Suprapubic skin (tissue), 4 donors: ENCODE measurements at regions not wholly inside any gene's neighbourhood (a gene's known extent, or its start where the extent isn't known, plus 50 kb on each side); places are given as distances from the start of the nearest gene placed in this dataset.

Source experiments
- DNase-seq, 2 donors: peaks; one replicate each; pipeline ENCODE4 v3.0.0-alpha.2; 2019; ENCODE audit warnings: low spot score in 2 of 2
- H3K27ac ChIP-seq: fragments of 200-600 bp; sonication (generic); one replicate; pipeline ENCODE4 v1.5.1; 2019
- H3K27me3 ChIP-seq: fragments of 200-600 bp; sonication (generic); one replicate; pipeline ENCODE4 v1.5.1; 2019
- H3K36me3 ChIP-seq: fragments of 200-600 bp; sonication (generic); one replicate; pipeline ENCODE4 v1.5.1; 2019
- H3K4me1 ChIP-seq: fragments of 200-600 bp; sonication (generic); one replicate; pipeline ENCODE4 v1.5.1; 2019
- H3K4me3 ChIP-seq: fragments of 200-600 bp; sonication (generic); one replicate; pipeline ENCODE4 v1.5.1; 2019; ENCODE audit warnings: mild to moderate bottlenecking
- H3K9me3 ChIP-seq: fragments of 200-600 bp; sonication (generic); one replicate; pipeline ENCODE4 v1.5.1; 2019
- EP300 ChIP-seq: sonication (generic); formaldehyde crosslinking; IDR thresholded peaks from one replicate; pipeline ENCODE4 v1.6.1; 2017; ENCODE audit warnings: antibody characterized with exemption
- POLR2A ChIP-seq, 2 donors: fragments of 450-650 bp; IDR thresholded peaks; one replicate each; pipeline ENCODE4 v1.6.1; 2017; ENCODE audit warnings: antibody characterized with exemption in 2 of 2, mild to moderate bottlenecking in 2 of 2, moderate library complexity in 2 of 2
- POLR2AphosphoS5 ChIP-seq, 3 donors: sonication (generic); formaldehyde crosslinking; IDR thresholded peaks; one replicate each; pipeline ENCODE4 v1.6.1; 2017; ENCODE audit warnings: antibody characterized with exemption in 3 of 3
- WGBS: methylation state at CpG from one replicate; pipeline ENCODE4 v1.1.5; 2018; 5-methylcytosine and 5-hydroxymethylcytosine counted together
- TF ChIP-seq, protein P1 (sequence below), 2 donors: fragments of 200-600 bp in 1 of 2; fragments of 450-650 bp in 1 of 2; sonication (generic) in 1 of 2; IDR thresholded peaks; one replicate each; pipeline ENCODE4 v1.5.1; 2016 to 2019; ENCODE audit warnings: antibody characterized with exemption in 2 of 2, mild to moderate bottlenecking in 1 of 2, moderate library complexity in 1 of 2

DNA sequence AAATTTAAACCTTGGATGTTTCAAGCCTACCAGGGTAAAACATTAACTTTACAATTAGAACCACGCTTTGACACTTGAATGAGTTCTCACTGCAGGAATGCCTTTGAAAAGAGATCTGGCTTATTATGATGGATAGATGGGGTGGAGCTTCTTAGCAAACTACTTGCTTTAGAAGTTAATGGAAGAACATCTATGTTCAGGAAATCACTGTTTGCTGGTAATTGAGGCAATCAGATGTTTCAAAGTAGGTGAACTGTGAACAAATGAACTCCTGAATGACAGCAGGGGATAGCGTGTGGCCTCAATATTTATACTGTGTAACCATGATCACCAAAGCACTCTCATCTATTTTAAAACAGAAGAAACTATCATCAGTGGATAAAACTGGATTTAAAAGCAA, 383.6 kb downstream of the PIK3C3 start:
- Histone ChIP-seq H3K4me3 (no peak overlapping the region), H3K27ac (no peak overlapping the region), H3K9me3 (no peaks in the 10 kb centered on the region), H3K27me3 (no peaks in the 10 kb centered on the region), H3K4me1 (no peaks in the 10 kb centered on the region), H3K36me3 (no peaks in the 10 kb centered on the region)
- TF ChIP-seq POLR2A (IDR thresholded peaks at IDR 0.05) = no peak
- no peak for TF ChIP-seq POLR2AphosphoS5 (IDR thresholded peaks at IDR 0.05)
- no peak for TF ChIP-seq EP300
- TF ChIP-seq, protein P1, sequence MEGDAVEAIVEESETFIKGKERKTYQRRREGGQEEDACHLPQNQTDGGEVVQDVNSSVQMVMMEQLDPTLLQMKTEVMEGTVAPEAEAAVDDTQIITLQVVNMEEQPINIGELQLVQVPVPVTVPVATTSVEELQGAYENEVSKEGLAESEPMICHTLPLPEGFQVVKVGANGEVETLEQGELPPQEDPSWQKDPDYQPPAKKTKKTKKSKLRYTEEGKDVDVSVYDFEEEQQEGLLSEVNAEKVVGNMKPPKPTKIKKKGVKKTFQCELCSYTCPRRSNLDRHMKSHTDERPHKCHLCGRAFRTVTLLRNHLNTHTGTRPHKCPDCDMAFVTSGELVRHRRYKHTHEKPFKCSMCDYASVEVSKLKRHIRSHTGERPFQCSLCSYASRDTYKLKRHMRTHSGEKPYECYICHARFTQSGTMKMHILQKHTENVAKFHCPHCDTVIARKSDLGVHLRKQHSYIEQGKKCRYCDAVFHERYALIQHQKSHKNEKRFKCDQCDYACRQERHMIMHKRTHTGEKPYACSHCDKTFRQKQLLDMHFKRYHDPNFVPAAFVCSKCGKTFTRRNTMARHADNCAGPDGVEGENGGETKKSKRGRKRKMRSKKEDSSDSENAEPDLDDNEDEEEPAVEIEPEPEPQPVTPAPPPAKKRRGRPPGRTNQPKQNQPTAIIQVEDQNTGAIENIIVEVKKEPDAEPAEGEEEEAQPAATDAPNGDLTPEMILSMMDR (IDR thresholded peaks at IDR 0.05) = no peak
- DNase-seq = no peak
- WGBS = 47% methylated on average over 2 of the region's 2 CpGs

DNA sequence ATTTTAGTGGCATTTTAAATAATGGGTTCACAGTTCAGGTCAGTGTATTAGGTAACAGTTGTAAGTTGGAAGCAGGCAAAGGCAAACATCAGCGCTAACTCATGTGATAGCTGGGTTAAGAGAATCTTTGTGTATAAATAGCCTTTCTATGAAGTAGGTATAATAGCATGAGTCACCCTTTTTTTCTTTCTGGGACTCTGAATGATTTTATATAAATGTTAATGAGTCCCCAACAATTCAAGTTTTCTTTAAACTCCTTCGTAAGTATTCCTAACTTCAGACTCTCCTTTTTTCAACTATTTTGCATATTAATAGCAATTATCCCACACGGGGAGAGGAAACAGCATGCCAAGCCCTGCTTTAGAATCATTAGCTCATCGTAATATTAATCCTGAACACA, 384.3 kb downstream of the PIK3C3 start:
- no peaks in the 10 kb centered on the region for H3K36me3 ChIP-seq
- H3K9me3 ChIP-seq = no peaks in the 10 kb centered on the region
- no peak overlapping the region for H3K27ac ChIP-seq
- no peaks in the 10 kb centered on the region for H3K4me1 ChIP-seq
- TF ChIP-seq, protein P1 (IDR thresholded peaks at IDR 0.05) = no peak
- TF ChIP-seq EP300 (no peak), POLR2A (IDR thresholded peaks at IDR 0.05) (no peak), POLR2AphosphoS5 (IDR thresholded peaks at IDR 0.05) (no peak)
- H3K4me3 ChIP-seq = no peak overlapping the region
- H3K27me3 ChIP-seq = no peaks in the 10 kb centered on the region
- 50% methylated on average over 4 of the region's 4 CpGs for WGBS
- no peak for DNase-seq

DNA sequence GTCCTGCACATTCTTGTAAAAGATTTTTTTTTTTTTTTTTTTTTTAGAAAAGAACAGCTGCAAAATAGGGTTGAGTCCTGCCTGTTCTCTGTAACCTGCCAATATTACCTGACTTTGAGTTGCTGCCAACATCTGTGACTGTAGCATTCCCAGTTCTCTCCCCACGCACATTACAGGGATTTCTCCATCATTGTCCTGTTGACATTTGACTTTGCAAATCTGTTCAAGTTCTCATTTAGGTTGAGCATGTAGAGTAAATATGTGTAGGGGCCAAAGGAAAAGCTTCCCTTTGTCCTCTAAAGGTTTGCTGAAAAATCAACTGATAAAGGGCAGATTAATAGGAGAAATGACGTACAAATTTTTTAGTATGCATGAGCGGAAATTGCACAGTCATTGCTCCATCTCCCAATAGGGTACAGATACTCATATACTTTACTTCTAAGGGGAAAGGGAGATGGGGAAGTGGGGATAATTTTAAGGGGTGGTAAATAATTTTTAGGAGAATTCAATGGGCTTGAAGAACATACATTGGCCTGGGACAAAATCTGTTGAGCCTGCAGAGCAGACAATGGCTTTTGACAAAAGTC, 385.5 kb downstream of the PIK3C3 start:
- H3K36me3 ChIP-seq = no peaks in the 10 kb centered on the region
- 86% methylated on average over 3 of the region's 3 CpGs for WGBS
- H3K4me1 ChIP-seq = no peaks in the 10 kb centered on the region
- H3K4me3 ChIP-seq = no peak overlapping the region
- no peaks in the 10 kb centered on the region for H3K27me3 ChIP-seq
- H3K9me3 ChIP-seq = no peaks in the 10 kb centered on the region
- no peak overlapping the region for H3K27ac ChIP-seq
- no peak for DNase-seq
- TF ChIP-seq EP300 (no peak), POLR2A (IDR thresholded peaks at IDR 0.05) (no peak), POLR2AphosphoS5 (IDR thresholded peaks at IDR 0.05) (no peak)
- TF ChIP-seq, protein P1 (IDR thresholded peaks at IDR 0.05) = no peak

DNA sequence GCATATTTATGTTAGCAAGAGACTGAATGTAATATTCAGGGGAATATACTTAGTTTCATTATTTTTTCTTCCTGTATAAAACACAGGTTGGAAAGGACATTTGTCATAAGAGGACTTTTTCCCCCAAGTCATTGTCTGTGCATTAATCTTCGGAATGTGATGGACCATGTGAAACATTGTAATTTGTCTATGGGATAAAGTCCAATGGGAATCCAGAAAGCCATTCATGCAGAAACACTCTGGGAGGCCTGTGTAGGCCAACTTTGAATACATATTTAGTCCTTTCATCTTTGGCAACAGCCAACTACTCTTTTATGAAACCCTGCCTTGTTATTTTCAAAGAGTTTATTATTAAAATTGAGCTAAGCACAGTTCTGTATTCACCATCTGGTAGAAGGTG, 386.4 kb downstream of the PIK3C3 start:
- H3K4me3 ChIP-seq = no peak overlapping the region
- TF ChIP-seq EP300 (no peak), POLR2AphosphoS5 (IDR thresholded peaks at IDR 0.05) (no peak), POLR2A (IDR thresholded peaks at IDR 0.05) (no peak)
- TF ChIP-seq, protein P1 (IDR thresholded peaks at IDR 0.05) = no peak
- DNase-seq = no peak
- H3K27me3 ChIP-seq = no peaks in the 10 kb centered on the region
- H3K4me1 ChIP-seq = no peaks in the 10 kb centered on the region
- no peak overlapping the region for H3K27ac ChIP-seq
- no peaks in the 10 kb centered on the region for H3K36me3 ChIP-seq
- WGBS = 89% methylated on average over 1 of the region's 1 CpG
- no peaks in the 10 kb centered on the region for H3K9me3 ChIP-seq

- H3K4me3 ChIP-seq = no peak overlapping the region
- no peaks in the 10 kb centered on the region for H3K27me3 ChIP-seq
- H3K27ac ChIP-seq = no peak overlapping the region
- H3K4me1 ChIP-seq = no peaks in the 10 kb centered on the region
- H3K9me3 ChIP-seq = no peaks in the 10 kb centered on the region
- WGBS = 80% methylated on average over 2 of the region's 5 CpGs
- TF ChIP-seq POLR2AphosphoS5 (IDR thresholded peaks at IDR 0.05) (no peak), POLR2A (IDR thresholded peaks at IDR 0.05) (no peak), EP300 (no peak)
- TF ChIP-seq, protein P1 (IDR thresholded peaks at IDR 0.05) = no peak
- no peaks in the 10 kb centered on the region for H3K36me3 ChIP-seq
- no peak for DNase-seq
Observed at GRCh38 chr18:42348722-42349121, 393.7 kb downstream of the PIK3C3 start.
